HG03196 (cell line): ENCODE measurements at regions not wholly inside any gene's neighbourhood (a gene's known extent, or its start where the extent isn't known, plus 50 kb on each side); places are given as distances from the start of the nearest gene placed in this dataset.

Experiments used
- ATAC-seq: cut with Tn5 transposase; IDR thresholded peaks from one replicate; pipeline ENCODE4 v1.9.1; 2021; ENCODE audit not compliant: unreplicated experiment

GRCh38 chr10:131683941-131684340 lies 216.9 kb upstream of the PPP2R2D start:
- no peak for ATAC-seq

- ATAC-seq = no peak
Measured at GRCh38 chr10:131685007-131685406, 215.8 kb upstream of the PPP2R2D start.

- ATAC-seq = no peak
Measured at GRCh38 chr10:131685576-131685975, 215.2 kb upstream of the PPP2R2D start.

- ATAC-seq = no peak
Measured at GRCh38 chr10:131686781-131687420, 213.9 kb upstream of the PPP2R2D start.

DNA sequence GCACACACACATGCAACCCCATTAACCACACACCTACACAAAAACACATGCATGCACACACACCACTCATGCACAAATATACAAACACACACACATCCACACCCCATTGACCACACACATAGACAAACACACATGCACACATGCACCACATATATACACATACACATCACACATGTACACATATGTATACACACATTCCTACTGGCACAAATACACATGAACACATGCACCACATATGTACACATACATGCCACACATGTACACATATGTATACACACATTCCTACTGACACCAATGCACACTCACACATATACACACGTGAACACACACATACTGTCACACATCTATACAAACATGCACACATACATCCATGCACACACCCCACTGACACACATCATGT lies 212.5 kb upstream of the PPP2R2D start:
- no peak for ATAC-seq

- no peak for ATAC-seq
Measured at GRCh38 chr10:131689016-131689415, 211.8 kb upstream of the PPP2R2D start.

DNA sequence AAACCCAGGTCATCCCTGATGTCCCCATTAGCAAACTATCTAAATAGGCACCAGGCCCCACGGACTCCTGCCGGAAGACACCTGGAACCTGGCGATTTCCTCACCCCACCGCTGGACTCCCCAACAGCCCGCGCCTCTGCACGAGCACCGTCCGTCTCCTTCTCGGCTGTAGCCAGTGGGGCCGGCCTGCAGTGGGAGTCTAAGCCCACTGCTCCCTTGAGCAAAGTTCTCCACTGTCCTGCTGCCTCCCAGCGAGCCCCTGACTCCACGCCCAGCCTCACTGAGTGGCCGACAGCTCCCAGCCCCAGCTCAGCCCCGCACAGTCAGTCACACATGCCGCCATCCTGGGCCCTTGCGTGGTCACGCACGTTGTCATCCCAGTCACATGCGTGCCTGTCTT lies 211.3 kb upstream of the PPP2R2D start:
- no peak for ATAC-seq

- ATAC-seq = no peak
Measured at GRCh38 chr10:131689954-131690757, 210.7 kb upstream of the PPP2R2D start.

GRCh38 chr10:131690805-131691239 lies 210.0 kb upstream of the PPP2R2D start:
- ATAC-seq = no peak

DNA sequence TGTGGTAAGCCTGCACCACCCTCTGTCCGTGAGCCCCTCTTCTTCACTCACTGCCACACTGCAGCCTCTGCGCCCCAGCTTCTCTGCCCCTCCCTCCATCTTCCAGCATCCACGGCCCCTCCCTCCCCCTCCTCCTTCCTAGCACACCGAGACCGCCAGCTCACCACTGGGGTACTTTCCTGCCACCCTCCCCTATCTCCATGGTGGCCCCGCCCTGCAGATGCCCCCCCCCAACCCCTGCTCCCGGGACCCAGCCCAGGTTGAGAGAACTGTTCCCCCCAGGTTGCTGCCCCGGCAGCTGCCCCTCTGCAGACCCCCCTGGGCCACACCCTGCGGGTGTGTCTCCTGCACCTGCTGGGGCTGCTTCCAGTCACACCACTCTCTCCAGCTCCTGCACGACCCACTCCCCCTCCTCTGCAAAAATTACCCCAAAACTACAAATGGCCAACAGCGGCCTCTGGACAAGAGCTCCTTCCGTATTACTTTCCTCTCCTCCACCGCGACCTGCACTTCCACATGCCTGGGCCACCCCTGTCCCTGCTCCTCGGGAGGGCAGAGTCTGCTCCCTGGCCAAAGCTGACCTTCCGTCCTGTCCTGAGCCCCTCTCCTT lies 209.2 kb upstream of the PPP2R2D start:
- no peak for ATAC-seq

DNA sequence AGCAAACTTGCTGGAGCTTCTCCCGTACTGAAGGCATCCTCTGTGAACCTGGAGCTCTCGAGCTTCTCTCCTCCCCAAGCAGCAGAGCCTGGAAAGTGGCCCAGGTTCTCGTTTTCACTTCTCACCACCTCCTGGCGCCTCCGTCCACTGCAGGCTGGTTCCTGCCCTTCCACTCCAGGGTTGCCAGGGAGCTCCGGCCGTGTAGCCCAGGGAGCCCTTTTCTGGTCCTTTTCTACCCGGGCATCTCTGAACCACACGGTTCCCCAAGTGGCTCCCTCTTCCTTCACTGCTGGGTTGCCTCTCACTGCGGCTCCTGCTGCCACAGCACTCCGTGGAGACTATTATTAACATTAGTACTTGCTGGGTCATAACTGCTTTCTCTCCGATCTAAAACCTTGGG lies 208.6 kb upstream of the PPP2R2D start:
- no peak for ATAC-seq

DNA sequence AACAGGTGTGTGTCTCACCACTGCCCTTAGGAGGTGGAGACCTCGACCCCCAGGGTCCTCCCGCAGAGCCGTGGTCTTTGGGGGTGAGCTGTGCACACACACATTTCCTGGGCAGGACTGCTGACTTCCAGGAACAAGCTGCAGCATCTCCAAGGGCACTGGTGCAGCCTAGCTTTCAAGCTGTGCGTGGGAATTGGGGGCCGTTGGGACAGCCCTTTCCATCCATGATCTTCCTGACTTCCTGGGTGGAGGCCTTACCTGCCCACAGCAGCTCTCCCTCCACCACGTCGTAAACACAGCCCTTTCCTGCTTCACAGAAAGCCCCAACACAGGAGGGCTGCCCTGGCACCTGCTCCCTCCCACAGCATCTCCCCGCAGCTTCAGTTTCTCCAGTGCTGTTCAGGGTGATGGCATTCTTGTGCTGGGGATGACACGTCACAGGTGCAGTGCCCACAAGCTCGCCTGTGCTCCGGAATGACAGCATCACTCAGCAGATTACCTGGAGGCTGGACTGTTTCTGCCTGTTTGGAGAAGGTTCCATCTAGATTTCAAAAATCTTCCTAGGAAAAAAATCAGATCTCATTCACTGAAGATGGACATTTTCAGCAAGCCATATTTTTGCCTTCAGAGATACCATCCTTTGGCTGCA lies 208.0 kb upstream of the PPP2R2D start:
- no peak for ATAC-seq

GRCh38 chr10:131693766-131694165 lies 207.0 kb upstream of the PPP2R2D start:
- no peak for ATAC-seq

GRCh38 chr10:131694168-131694780 lies 206.5 kb upstream of the PPP2R2D start:
- no peak for ATAC-seq

DNA sequence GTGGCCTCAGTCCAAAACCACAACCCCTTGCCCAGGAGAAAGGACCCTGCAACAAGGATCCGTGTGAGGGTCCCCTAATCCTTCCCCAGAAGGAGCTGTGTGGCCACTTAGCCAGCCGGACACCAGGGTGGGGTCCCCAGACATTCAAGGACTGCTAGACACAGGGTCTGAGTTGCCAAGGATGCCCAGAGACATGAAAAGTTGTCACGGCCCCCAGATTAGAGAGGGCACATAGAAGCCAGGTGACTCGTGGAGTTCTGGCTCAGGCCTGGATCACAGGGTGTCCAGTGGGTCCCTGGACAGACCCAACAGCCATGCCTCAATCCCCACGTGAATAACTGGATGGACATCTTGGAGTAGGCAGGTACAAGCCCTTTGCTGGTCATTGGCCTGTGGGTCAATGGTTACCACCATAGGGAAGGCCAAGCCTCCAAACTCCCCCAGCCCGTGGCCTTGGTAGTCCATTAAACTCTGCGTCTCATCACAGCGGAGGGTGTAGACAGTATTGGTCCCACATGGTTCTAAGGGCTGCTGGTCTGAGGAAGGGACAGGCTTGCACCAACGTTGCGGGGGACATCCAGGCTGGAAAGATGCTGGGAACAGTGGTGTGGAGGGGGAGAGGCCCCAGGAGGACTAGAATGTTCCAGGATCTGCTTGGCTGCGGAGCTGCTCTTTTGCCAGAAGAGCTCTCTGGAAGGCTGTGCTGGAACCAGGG lies 205.9 kb upstream of the PPP2R2D start:
- no peak for ATAC-seq

DNA sequence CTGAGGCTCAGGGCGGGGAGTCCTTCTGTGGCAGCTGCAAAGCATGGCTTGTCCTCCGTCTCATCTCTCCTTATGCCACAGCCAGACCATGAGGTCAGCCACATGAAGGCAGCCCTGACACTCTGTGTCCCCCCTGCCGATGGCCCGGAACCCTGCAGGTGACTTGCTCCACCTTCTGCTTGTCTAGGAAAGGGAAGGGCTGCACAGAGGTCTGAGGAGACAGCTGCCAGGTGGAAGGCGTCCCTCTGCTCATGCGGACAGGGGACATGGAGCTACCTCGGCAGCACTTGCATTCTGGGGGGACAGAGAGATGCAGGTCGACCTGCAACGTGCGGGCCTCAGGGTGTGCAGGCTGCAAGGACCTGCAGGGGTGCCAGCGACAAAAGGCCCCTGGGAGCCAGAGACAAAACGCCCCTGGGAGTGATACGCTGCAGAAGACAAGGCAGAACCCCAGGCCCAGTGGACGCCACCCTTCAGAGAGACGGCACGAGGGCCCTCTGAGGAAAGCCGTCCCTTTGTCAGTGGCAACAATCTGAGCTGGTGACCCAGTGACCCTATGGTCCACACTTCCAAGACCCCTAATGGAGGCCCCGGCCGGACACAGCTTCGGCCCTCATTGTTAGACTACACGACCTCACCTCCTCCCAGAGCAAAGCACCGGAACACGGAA lies 205.2 kb upstream of the PPP2R2D start:
- ATAC-seq = no peak

DNA sequence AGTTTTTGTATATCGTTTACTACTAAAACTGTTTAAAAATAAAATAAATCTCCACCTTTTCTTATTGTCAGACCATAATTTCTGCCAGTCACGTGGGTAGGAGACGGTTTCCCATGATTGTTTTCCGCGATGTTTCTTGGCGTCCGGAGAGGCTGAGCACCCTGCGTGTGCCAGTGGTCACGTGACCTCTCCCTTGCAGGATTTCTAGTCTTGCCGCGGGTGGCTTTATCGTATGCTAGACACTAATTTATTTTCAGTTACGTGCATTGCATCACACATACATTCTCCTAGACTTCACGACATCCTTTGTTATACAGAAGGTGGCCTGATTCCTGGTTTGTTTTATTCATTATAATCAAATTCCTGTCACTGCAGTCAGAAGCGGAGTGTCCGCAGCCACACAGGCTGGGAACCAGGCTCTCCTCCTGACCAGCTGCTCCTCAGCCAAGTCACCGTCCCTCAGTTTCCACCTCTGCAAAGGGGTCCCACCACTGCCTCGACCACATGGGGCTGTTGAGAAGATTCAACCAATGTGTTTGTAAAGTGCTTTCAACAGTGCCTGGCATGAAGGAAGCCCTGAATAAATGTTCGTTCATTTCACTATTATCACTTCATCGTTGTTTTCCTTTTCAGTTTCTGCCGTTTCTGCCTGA lies 203.2 kb upstream of the PPP2R2D start:
- ATAC-seq = no peak

DNA sequence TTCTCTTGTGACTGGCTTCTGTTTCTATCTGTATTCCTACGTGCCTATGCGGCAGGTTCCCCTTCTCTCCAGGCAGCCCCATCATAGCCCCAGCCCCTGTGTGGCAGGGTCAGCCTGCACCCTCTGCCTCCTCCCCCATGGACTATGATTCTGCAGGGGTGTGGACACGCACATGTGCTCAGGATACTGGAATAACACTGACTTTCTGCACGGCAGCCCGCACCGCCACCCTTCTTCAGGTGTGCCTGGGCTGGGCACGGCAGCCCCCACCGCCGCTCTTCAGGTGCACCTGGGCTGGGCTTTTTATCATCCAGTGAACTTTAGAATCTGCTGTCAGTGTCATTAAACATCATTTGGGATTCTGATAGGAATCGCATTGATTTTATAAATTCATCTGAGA lies 202.6 kb upstream of the PPP2R2D start:
- ATAC-seq = no peak

DNA sequence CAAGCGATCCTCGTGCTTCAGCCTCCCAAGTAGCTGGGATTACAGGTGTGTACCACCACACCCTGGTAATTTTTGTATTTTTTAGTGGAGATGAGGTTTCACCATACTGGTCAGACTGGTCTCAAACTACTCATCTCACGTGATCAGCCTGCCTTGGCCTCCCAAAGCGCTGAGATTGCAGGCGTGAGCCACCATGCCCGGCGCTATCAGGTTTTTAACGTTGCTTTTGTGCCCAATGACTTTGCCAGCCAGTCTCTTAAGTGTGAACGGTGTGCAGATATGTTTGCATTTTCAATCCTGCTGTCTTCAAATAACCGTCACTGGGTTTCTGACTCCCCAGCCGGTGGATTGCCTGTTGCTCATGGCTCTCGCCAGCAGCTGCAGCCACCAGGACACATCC lies 201.8 kb upstream of the PPP2R2D start:
- ATAC-seq = no peak

GRCh38 chr10:131700032-131700431 lies 200.8 kb upstream of the PPP2R2D start:
- no peak for ATAC-seq
